NCI-H1694 treated with DMSO at 0.1 percent for 48 hours (cell line): ENCODE measurements at regions not wholly inside any gene's neighbourhood (a gene's known extent, or its start where the extent isn't known, plus 50 kb on each side); places are given as distances from the start of the nearest gene placed in this dataset.
"Not testable (repeated sequence)": the region's sequence is repeated elsewhere in the genome, so short reads cannot be mapped to it uniquely, and the experiment has no call there.

Experiments
- DNase-seq: peaks from one replicate; lab custom pipeline; 2025; lab: John Stamatoyannopoulos, UW

- DNase-seq: no peak
Observed at GRCh38 chr5:153237671-153238332, 252.7 kb upstream of the GRIA1 start.

DNA sequence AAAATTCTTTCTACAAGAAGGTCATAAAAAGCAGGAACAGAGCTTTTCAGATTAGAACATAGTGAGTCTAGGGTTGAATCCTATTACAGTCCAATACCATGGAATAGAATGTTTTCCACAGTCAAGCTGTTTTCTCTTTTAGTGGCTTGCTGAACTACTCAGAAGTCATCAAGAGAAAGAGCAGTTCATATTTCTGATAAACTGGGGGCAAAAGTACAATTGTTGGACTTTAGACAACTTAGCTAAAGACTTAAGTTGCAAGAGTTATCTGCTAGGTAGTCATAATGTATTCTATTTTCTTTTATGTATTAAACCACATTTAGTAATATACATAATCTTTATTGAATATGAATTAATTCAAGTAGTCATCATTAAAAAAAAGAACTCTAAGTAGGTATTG lies 233.1 kb upstream of the GRIA1 start:
- DNase-seq: no peak

GRCh38 chr5:153258469-153258868 lies 232.0 kb upstream of the GRIA1 start:
- no peak for DNase-seq

DNA sequence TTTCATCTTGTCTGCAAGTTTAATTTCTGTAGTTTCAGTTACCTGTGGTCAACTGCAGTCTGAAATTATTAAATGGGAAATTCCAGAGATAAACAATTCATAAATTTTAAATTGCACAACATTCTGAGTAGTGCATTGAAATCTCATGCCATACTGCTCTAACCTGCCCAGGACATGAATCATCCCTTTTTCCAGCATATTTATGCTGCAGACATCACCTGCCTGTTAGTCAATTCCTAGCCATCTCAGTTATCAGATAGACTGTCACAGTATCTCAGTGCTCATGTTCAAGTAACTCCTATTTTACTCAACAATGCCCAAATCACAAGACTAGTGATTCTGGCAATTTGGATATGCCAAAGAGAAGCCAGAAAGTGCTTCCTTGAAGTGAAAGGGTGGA lies 223.0 kb upstream of the GRIA1 start:
- no peak for DNase-seq

GRCh38 chr5:153275695-153276094 lies 214.8 kb upstream of the GRIA1 start:
- DNase-seq: no peak

DNA sequence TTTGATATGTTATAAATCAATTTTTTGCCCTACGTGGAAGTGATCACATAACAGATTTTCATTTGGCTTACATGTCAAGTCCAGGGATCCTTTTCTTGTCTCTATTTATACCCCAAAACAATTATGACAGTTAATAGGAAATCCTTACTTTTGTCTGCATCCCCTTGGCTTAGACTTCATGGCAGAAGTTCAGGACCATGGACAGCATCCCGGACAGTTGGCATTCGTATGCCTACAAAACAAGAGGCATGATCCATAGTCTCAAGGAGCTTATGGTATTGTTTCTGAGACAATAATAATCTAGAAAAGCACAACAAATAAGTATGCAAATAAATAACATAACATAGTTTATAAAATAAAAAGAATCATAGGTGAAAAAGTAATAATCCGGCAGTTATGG lies 214.3 kb upstream of the GRIA1 start:
- no peak for DNase-seq

DNA sequence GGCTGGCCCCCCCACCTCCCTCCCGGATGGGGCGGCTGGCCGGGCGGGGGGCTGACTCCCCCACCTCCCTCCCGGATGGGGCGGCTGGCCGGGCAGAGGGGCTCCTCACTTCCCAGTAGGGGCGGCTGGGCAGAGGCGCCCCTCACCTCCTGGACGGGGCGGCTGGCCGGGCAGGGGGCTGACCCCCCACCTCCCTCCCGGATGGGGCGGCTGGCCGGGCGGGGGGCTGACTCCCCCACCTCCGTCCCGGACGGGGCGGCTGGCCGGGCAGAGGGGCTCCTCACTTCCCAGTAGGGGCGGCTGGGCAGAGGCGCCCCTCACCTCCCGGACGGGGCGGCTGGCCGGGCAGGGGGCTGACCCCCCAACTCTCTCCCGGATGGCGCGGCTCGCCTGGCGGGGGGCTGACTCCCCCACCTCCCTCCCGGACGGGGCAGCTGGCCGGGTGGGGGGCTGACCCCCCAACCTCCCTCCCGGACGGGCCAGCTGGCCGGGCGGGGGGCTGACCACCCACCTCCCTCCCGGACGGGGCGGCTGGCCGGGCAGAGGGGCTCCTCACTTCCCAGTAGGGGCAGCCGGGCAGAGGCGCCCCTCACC lies 194.1 kb upstream of the GRIA1 start:
- not testable (repeated sequence) for DNase-seq

GRCh38 chr5:153299891-153300290 lies 190.6 kb upstream of the GRIA1 start:
- no peak for DNase-seq

DNA sequence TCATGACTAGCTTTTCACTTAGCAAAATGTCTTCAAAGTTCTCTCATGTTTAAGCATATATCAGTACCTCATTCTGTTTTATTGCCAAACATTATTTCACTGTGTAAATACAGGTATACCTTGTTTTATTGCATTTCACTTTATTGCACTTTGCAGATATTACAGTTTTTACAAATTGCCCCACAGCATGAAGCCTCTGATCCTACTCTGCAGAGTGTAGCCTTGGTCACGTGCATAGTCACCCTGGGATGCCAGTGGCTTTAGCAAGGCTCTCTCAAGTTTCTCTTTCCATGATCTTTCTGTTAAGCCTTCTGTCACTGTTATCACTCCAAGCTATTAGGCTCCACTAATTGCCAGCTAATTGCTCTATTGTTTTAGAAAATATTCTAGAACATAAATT lies 182.2 kb upstream of the GRIA1 start:
- no peak for DNase-seq

DNA sequence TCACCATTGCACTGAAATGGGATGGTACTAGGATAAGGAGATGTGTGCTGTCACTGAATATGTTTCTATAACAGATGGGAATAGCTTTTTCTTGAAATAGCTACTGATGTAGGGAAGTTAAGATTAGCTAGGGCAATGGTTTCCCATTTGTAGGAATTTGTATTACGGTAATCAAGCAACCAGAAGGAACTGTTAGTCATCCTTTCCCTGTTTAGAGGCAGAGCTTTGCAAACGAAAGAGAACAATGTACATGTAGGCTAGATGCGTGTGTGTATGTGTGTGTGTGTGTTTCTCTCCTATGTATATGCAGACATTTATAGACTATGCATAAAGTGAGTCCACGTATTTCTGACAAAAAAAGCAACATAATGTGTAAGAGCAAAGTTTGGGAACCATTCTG lies 171.9 kb upstream of the GRIA1 start:
- no peak for DNase-seq

GRCh38 chr5:153321478-153321877 lies 169.0 kb upstream of the GRIA1 start:
- DNase-seq: no peak

- no peak for DNase-seq
Observed at GRCh38 chr5:153340139-153340538, 150.3 kb upstream of the GRIA1 start.

- DNase-seq: no peak
Observed at GRCh38 chr5:153340738-153341137, 149.7 kb upstream of the GRIA1 start.

- DNase-seq: no peak
Observed at GRCh38 chr5:153342487-153342886, 148.0 kb upstream of the GRIA1 start.

DNA sequence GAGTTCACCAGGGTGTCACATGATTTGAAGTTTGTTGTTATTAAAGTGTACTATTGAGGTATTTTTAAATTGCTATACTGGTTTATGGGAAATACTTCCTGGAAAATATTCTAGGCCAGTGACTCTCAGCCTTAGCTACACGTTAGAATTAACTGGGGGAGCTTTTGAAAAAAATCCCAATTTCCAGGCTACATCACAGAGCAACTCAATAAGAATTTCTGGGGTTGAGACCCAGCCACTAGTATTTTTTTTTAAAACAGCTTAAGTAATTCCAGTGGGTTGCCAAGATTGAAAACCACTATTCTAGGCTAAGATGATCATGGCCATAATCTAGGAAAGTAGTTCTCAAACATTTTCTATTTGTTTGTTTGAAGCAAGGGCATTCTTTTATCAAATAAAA lies 142.9 kb upstream of the GRIA1 start:
- no peak for DNase-seq

DNA sequence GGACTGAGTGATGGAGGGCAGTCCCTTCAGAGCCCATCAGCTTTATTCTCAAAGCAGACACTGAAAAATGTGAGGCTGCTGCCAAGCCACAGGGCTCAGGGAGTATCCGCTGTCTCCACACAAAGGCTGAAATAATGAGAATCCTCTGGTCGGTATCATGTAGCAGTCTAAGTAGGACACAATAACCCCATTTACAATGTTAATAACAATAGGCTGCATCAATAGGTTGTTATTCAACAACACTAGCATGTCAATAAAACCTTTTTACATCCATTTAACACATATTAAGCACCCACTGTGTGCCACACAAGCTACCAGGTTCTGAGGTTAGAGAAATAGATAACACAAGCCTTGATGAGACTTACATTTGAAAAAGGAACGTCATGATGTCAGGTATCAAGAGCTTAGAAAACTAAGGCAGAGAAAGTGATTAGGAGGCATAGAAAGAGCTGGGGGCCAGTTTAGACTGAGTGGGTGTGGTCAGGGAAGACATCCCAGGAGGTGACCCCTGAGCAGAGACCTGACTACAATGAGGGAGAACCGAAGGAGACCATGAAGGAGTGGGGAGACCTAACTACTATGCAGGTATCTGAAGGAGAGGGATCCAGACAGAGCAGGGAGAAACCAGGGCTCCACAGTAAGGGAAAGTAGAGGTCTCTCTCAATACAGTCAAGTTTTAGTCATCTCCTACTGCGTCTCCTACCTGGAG lies 140.1 kb upstream of the GRIA1 start:
- no peak for DNase-seq

DNA sequence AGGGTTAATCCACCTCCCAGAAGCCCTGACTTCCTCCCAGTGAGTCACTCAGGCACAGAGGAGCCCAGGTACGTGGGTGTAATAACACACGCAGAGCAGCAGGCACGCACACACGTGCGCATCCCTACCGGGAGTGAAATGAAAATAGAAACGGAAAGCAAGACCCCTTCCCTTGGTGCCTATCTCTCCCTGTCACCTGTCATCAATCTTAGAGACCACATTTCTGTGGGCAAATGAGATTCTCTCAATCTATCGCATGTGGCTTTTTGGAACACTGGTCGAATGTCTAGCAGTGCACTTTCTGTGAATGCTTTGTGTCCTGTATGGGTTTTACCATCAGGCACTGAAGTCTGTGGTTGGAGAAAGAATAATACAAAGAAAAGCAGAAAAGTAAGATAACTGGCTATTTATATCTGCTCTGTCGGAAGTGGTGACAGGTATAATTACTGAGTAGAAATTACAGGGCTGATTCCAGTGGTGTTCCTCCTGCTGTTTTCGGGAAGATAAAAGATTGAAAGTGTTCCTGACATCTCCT lies 137.7 kb upstream of the GRIA1 start:
- DNase-seq: no peak

GRCh38 chr5:153357493-153358112 lies 132.9 kb upstream of the GRIA1 start:
- DNase-seq: no peak

GRCh38 chr5:153358315-153358976 lies 132.0 kb upstream of the GRIA1 start:
- no peak for DNase-seq

- no peak for DNase-seq
Observed at GRCh38 chr5:153360860-153361259, 129.6 kb upstream of the GRIA1 start.

DNA sequence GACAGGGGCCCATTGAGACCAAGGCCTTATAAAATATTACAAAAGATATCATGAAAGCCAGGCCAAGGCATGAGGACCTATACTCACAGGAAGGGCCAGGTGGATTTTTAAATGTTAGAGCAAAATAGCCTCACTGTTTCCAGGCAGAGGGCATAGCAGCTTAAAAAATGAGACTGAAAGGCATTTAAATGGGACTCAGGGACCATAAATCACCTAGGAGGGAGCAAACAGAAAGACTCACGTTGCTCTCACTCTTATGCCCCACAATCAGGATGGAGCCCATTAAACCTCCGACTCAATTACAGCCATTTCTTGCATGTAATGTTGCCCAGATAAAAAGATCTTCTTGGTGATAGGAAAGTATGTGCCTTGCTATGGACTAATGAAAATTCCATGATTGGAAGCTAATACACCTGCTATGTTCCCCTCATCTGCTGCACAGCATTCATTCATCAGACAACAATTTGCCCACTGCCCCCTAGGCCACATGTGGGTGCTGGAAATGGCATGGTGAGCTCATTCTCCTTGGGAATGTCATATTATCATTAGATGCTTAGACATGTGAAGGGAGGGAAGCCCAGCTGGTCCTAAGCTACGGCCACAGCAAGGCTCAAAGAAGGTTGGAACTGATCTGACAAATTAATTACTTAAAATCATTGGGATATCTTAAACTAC lies 128.6 kb upstream of the GRIA1 start:
- DNase-seq: no peak

GRCh38 chr5:153365547-153365946 lies 124.9 kb upstream of the GRIA1 start:
- no peak for DNase-seq
